Duodenal mucosa (tissue), 2 donors: ENCODE measurements at regions not wholly inside any gene's neighbourhood (a gene's known extent, or its start where the extent isn't known, plus 50 kb on each side); places are given as distances from the start of the nearest gene placed in this dataset.

ENCODE experiments used
- H3K27ac ChIP-seq: one replicate; pipeline ENCODE4 v1.7.0; 2013; ENCODE audit warnings: low read depth, low read length
- H3K27me3 ChIP-seq, 2 donors: one replicate each; pipeline ENCODE4 v1.7.0; 2013; ENCODE audit warnings: low read length in 2 of 2, control low read depth in 1 of 2; ENCODE audit not compliant: insufficient read depth in 2 of 2, control insufficient read depth in 1 of 2
- H3K36me3 ChIP-seq, 2 donors: one replicate each; pipeline ENCODE4 v1.7.0; 2013; ENCODE audit warnings: low read length in 2 of 2, control low read depth in 1 of 2; ENCODE audit not compliant: insufficient read depth in 2 of 2, control insufficient read depth in 1 of 2
- H3K4me1 ChIP-seq, 2 donors: one replicate each; pipeline ENCODE4 v1.7.0; 2013; ENCODE audit warnings: low read length in 2 of 2, control low read depth in 1 of 2; ENCODE audit not compliant: insufficient read depth in 2 of 2, control insufficient read depth in 1 of 2
- H3K4me3 ChIP-seq, 2 donors: one replicate each; pipeline ENCODE4 v1.7.0; 2013; ENCODE audit warnings: low read length in 2 of 2, low read depth in 1 of 2
- H3K9ac ChIP-seq, 2 donors: one replicate each; pipeline ENCODE4 v1.7.0; 2013; ENCODE audit warnings: low read length in 2 of 2, low read depth in 1 of 2
- H3K9me3 ChIP-seq, 2 donors: one replicate each; pipeline ENCODE4 v1.7.0; 2013; ENCODE audit warnings: low read length in 2 of 2, control low read depth in 1 of 2; ENCODE audit not compliant: control insufficient read depth in 1 of 2

DNA sequence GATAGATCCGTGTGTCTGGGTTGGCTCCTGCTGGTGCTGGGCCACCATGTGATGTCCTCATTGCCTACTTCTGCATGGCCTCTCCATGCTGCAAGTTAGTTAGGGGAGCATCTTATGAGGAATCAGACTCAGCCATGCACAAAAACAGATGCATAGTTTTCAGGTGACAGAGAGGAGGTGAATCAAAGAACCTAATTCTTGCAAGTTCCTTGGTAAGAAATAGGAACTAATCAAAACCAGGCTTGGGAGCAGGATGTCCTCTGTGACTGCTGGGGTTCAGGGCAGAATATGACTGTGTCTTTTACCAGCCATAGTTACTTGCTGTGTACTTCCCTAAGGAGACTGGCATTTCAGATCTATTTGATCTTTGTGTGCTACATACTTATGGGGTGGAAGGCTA, 61.6 kb downstream of the C9orf152 start:
- H3K4me1 ChIP-seq, result peaks cover 5 to 18% of the 10 kb centered on the region in 2 donors
- H3K9ac ChIP-seq, result no peak overlapping the region
- no peaks in the 10 kb centered on the region for H3K27me3 ChIP-seq
- H3K27ac ChIP-seq, result no peak overlapping the region
- no peak overlapping the region for H3K4me3 ChIP-seq
- no peaks in the 10 kb centered on the region for H3K9me3 ChIP-seq
- no peaks in the 10 kb centered on the region for H3K36me3 ChIP-seq

DNA sequence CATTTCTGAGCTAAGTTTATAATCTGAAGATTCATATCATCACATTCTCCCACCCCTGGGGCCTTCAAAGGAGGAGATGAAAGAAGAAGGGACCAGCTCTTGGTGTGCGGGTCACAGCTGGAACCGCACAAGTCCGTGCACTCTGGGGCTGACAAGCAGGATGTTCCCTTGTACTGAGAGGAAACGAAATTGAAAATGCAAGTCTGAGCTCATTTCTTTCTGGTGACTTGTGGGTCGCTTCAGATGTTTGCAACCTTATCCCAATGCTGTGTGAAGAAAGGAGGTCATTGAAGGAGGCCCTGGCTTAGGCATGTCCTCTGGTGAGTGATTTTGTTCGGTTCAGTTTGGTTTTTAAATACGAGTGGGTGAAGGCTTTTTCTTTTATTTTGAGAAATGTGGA, 59.6 kb downstream of the C9orf152 start:
- H3K4me1 ChIP-seq, result peaks cover 8 to 21% of the 10 kb centered on the region in 2 donors
- no peaks in the 10 kb centered on the region for H3K27me3 ChIP-seq
- H3K9ac ChIP-seq, result peak overlapping the region in 1 of 2 donors; percentile 4
- no peaks in the 10 kb centered on the region for H3K36me3 ChIP-seq
- no peaks in the 10 kb centered on the region for H3K9me3 ChIP-seq
- peak overlapping the region; percentile 19 to 44 for H3K4me3 ChIP-seq
- no peak overlapping the region for H3K27ac ChIP-seq

DNA sequence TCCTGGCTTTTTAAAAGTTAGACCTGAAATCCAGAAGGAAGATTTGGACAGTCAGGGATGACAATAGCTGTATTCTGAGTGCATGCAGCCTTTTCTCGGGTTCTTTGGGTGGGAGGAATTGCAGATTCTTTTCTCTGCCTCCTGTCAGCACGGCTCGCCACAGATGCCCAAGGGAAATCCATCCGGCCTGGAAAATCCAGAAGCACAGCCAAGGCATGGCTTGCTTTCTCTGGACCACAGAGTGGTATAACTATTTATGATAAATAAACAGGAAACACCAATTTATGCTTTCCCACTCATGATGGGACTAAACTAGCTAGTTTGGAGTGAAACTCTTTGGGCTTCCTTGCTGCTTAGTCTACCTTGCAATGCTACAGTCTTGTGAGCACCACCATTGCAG, 59.1 kb downstream of the C9orf152 start:
- Histone ChIP-seq H3K27me3 (no peaks in the 10 kb centered on the region), H3K9me3 (no peaks in the 10 kb centered on the region), H3K27ac (no peak overlapping the region), H3K4me1 (peaks cover 8 to 17% of the 10 kb centered on the region in 2 donors), H3K9ac (peak overlapping the region in 1 of 2 donors; percentile 4), H3K4me3 (peak overlapping the region; percentile 19 to 44), H3K36me3 (no peaks in the 10 kb centered on the region)
